GM12872 (cell line): ENCODE measurements at regions not wholly inside any gene's neighbourhood (a gene's known extent, or its start where the extent isn't known, plus 50 kb on each side); places are given as distances from the start of the nearest gene placed in this dataset.

Source experiments
- TF ChIP-seq, protein P1 (sequence below): IDR thresholded peaks from 3 replicates; pipeline ENCODE4 v1.5.1; 2011; ENCODE audit warnings: low read depth, mild to moderate bottlenecking, low read length, moderate library complexity; ENCODE audit not compliant: insufficient read depth

DNA sequence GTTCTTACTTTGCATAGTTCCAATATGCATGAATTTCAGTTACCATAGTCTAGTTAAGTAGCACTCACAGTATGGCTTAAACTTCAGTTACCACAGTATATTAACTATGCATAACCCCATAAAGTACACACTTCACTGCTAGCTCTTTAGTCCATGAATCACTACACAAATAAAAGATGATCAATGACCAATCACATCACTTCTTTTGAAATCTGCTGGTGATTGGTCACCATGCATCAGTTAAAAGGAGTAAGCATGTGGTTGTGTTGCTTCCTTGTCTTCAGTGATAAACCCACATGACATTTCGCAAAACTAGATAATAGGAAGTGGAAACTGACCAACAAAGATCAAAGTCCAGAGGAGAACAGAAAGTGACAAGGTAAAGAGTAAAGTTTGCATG lies 79.0 kb downstream of the TAF11L14 start:
- TF ChIP-seq, protein P1, sequence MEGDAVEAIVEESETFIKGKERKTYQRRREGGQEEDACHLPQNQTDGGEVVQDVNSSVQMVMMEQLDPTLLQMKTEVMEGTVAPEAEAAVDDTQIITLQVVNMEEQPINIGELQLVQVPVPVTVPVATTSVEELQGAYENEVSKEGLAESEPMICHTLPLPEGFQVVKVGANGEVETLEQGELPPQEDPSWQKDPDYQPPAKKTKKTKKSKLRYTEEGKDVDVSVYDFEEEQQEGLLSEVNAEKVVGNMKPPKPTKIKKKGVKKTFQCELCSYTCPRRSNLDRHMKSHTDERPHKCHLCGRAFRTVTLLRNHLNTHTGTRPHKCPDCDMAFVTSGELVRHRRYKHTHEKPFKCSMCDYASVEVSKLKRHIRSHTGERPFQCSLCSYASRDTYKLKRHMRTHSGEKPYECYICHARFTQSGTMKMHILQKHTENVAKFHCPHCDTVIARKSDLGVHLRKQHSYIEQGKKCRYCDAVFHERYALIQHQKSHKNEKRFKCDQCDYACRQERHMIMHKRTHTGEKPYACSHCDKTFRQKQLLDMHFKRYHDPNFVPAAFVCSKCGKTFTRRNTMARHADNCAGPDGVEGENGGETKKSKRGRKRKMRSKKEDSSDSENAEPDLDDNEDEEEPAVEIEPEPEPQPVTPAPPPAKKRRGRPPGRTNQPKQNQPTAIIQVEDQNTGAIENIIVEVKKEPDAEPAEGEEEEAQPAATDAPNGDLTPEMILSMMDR: no peak

DNA sequence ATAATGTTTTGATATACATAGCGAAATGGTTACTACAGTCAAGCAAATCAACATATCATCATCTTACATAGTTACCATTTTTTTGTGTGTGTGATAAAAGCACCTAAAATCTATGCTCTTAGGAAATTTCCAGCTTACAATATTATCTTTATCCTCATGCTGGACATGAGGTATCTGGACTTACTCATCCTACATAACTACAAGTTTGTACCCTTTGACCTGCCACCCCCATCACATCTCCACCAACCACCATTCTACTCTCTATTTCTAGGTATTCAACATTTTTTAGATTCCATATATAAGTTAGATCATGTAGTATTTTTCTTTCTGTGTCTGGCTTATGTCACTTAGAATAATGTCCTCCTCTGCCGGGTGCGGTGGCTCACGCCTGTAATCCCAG lies 79.9 kb downstream of the TAF11L14 start:
- TF ChIP-seq, protein P1: no peak

DNA sequence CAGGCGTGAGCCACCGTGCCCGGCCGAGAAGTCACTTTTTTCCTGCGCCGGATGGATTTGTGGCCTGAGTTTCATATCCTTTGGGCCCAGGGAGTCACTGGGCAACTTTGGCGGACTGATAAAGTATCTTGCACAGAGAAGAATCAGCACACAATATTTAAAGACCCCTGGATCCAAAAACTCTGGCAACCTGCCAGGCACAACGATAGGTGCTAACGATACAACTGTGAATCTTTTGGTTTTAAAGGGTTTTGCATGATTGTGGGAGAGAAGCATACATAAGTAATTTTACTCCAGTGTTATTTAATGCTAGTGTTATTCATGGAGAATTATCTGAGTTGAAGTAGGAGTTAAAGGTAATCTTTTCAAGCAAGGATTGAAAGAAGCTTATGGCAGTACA lies 85.3 kb downstream of the TAF11L14 start:
- TF ChIP-seq, protein P1: no peak

DNA sequence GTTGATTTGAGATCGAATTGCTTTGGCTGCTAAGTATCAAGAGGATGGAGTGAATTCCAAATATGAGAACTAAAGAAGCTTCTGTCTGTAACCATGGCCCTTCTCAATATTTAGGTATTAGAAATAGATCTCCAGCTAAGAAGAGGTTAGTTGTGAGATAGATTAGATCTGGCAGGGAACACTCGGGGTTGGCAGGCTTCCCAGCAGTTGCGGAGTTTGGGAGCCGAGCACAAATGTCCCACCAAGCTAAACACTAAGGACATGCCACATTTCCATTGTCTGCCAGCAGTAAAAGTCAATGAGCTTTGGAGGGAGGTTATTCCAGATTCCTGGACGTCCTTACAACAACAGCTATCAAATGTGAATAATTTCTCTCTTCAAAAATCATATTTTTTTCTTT lies 85.8 kb downstream of the TAF11L14 start:
- TF ChIP-seq, protein P1: no peak

DNA sequence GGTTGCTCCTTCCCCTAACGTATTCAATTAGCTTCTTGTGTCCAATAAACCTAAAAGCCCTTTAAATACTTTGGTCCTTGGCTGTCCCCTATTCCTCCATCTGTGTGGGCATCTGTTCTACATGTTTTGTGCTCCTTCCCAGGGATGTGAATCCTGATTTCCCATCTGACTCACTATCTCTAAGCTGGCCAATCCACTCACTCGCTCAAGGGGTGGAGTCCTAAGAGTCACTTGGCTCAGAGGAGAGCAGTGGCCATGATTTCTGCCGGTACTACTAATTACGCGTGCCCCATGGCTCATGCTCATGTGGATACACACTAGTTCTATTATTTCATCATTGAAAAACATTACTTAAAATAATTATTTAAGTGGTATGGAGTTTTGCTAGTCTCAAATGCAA lies 89.6 kb downstream of the TAF11L14 start:
- TF ChIP-seq, protein P1: no peak

GRCh38 chr5:17727098-17727497 lies 92.8 kb downstream of the TAF11L14 start:
- TF ChIP-seq, protein P1: no peak

DNA sequence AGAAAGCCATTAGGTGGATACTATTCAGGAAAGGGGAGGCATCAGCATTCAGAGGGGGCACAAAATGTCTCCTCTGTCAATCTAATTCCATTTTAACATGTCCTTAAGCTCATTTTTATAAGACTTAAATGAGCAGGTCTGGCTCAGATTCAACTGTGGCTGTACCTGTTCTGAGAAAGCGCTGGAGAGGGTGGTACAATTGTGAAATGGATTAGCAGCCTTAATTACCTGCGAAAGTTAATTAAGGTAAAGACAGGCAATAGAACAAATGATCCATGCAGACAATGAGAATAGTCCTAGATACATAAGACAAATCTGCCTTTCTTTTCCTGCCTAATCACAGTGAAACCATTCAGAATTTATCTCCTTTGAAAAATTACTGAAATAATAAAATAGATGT lies 96.2 kb downstream of the TAF11L14 start:
- TF ChIP-seq, protein P1: no peak

- TF ChIP-seq, protein P1: no peak
These were observed 98.2 kb downstream of the TAF11L14 start for GRCh38 chr5:17732351-17732923.
